SK-N-SH (cell line): ENCODE measurements at regions not wholly inside any gene's neighbourhood (a gene's known extent, or its start where the extent isn't known, plus 50 kb on each side); places are given as distances from the start of the nearest gene placed in this dataset.

Experiments
- CTCF ChIA-PET: fragments of 300-600, 350-600 bp; formaldehyde crosslinking; extraction: SDS; loops from one replicate; lab custom pipeline; 2021; lab: Yijun Ruan, JAX
- POLR2A ChIA-PET: fragments of 350-600 bp; sonication (Branson Sonifier 250); formaldehyde crosslinking; extraction: SDS; loops from one replicate; lab custom pipeline; 2020; ENCODE audit warnings: antibody characterized with exemption, inconsistent platforms; lab: Yijun Ruan, JAX
- DNase-seq: peaks from one replicate; pipeline ENCODE4 v3.0.0; 2012
- H2AFZ ChIP-seq: fragments of 200-600 bp; sonication (generic); 2 replicates; pipeline ENCODE4 v1.8.1; 2016; ENCODE audit warnings: antibody characterized with exemption, mild to moderate bottlenecking, low read depth
- H3F3A ChIP-seq: fragments of 200-600 bp; sonication (generic); replicated peaks from 2 replicates; pipeline ENCODE3; 2016; ENCODE audit warnings: antibody characterized with exemption, mild to moderate bottlenecking; ENCODE audit not compliant: insufficient read depth
- H3K27ac ChIP-seq, 2 experiments: fragments of 200-500 bp in 1 of 2; fragments of 200-600 bp in 1 of 2; sonication (Bioruptor generic) in 1 of 2; sonication (generic), shearing (Covaris generic) in 1 of 2; 2 replicates each; pipeline versions ENCODE4 v1.5.1 to v1.6.1; 2014 to 2016; ENCODE audit warnings: low read depth in 2 of 2, inconsistent platforms in 1 of 2, low read length in 1 of 2, mild to moderate bottlenecking in 1 of 2, mixed read lengths in 1 of 2
- H3K27me3 ChIP-seq: fragments of 200-600 bp; sonication (generic), shearing (Covaris generic); 2 replicates; pipeline ENCODE4 v1.6.1; 2016; ENCODE audit warnings: mixed run types; ENCODE audit not compliant: insufficient read depth
- H3K36me3 ChIP-seq, 2 experiments: fragments of 200-500 bp in 1 of 2; fragments of 200-600 bp in 1 of 2; sonication (Bioruptor generic) in 1 of 2; sonication (generic) in 1 of 2; replicated peaks in 1 of 2; 2 replicates each; pipeline versions ENCODE3 to v1.5.1; 2014 to 2016; ENCODE audit warnings: low read length in 1 of 2, mild to moderate bottlenecking in 1 of 2; ENCODE audit not compliant: insufficient read depth in 2 of 2, control insufficient read depth in 1 of 2
- H3K4me1 ChIP-seq, 2 experiments: fragments of 200-500 bp in 1 of 2; fragments of 200-600 bp in 1 of 2; sonication (Bioruptor generic) in 1 of 2; sonication (generic), shearing (Covaris generic) in 1 of 2; 2 replicates each; pipeline versions ENCODE4 v1.5.1 to v1.6.1; 2014 to 2016; ENCODE audit warnings: low read depth in 1 of 2, low read length in 1 of 2, mixed run types in 1 of 2; ENCODE audit not compliant: insufficient read depth in 2 of 2, control insufficient read depth in 1 of 2
- H3K4me2 ChIP-seq: fragments of 200-600 bp; sonication (generic), shearing (Covaris generic); 2 replicates; pipeline ENCODE4 v1.6.1; 2017; ENCODE audit warnings: mixed run types
- H3K4me3 ChIP-seq, 2 experiments: fragments of 200-500 bp in 1 of 2; fragments of 200-600 bp in 1 of 2; sonication (Bioruptor generic) in 1 of 2; sonication (generic), shearing (Covaris generic) in 1 of 2; 2 replicates each; pipeline versions ENCODE4 v1.5.1 to v1.8.1; 2014 to 2016; ENCODE audit warnings: low read depth in 2 of 2, inconsistent platforms in 1 of 2, low read length in 1 of 2, mild to moderate bottlenecking in 1 of 2, mixed read lengths in 1 of 2, moderate library complexity in 1 of 2
- H3K79me2 ChIP-seq: fragments of 200-600 bp; sonication (generic); 2 replicates; pipeline ENCODE4 v1.8.1; 2017; ENCODE audit warnings: mild to moderate bottlenecking; ENCODE audit not compliant: insufficient read depth
- H3K9ac ChIP-seq: fragments of 200-600 bp; sonication (generic); 2 replicates; pipeline ENCODE4 v1.6.1; 2017; ENCODE audit warnings: mixed run types
- H3K9me2 ChIP-seq: fragments of 200-600 bp; sonication (generic); 2 replicates; pipeline ENCODE4 v1.6.1; 2017; ENCODE audit warnings: mixed run types
- H3K9me3 ChIP-seq: fragments of 200-600 bp; sonication (generic); 2 replicates; pipeline ENCODE4 v1.6.1; 2017; ENCODE audit warnings: mixed run types, mild to moderate bottlenecking, moderate library complexity
- H4K20me1 ChIP-seq: fragments of 200-600 bp; sonication (generic); 2 replicates; pipeline ENCODE4 v1.6.1; 2017; ENCODE audit warnings: mild to moderate bottlenecking, mixed run types; ENCODE audit not compliant: insufficient read depth
- ELF1 ChIP-seq: IDR thresholded peaks from 2 replicates; pipeline ENCODE4 v1.4.0; 2012
- EZH2phosphoT487 ChIP-seq: fragments of 200-600 bp; sonication (generic); IDR thresholded peaks from 2 replicates; pipeline ENCODE4 v1.6.1; 2017; ENCODE audit warnings: low read depth, mixed run types, mild to moderate bottlenecking, antibody characterized with exemption, moderate library complexity, borderline replicate concordance
- FOSL2 ChIP-seq: IDR thresholded peaks from 2 replicates; pipeline ENCODE4 v1.4.0; 2012; ENCODE audit warnings: low read depth, mild to moderate bottlenecking, moderate library complexity, borderline replicate concordance
- FOXJ3 ChIP-seq: sonication (generic); formaldehyde crosslinking; IDR thresholded peaks from 2 replicates; pipeline ENCODE4 v1.5.1; 2020; ENCODE audit warnings: mild to moderate bottlenecking, missing genetic modification reagents
- JUND ChIP-seq: IDR thresholded peaks from 2 replicates; pipeline ENCODE4 v1.4.0; 2012
- NFIC ChIP-seq: IDR thresholded peaks from 2 replicates; pipeline ENCODE4 v1.4.0; 2012; ENCODE audit warnings: borderline replicate concordance
- NRF1 ChIP-seq: IDR thresholded peaks from 2 replicates; pipeline ENCODE4 v1.6.1; 2012; ENCODE audit warnings: low read depth, mild to moderate bottlenecking, low read length
- POLR2AphosphoS5 ChIP-seq: IDR thresholded peaks from 2 replicates; pipeline ENCODE4 v1.6.1; 2012; ENCODE audit warnings: low read depth, low read length
- RXRA ChIP-seq: IDR thresholded peaks from 2 replicates; pipeline ENCODE4 v1.4.0; 2012; ENCODE audit warnings: low read depth, mild to moderate bottlenecking, borderline replicate concordance
- TAF1 ChIP-seq: IDR thresholded peaks from 2 replicates; pipeline ENCODE4 v1.6.1; 2012; ENCODE audit warnings: low read depth, mild to moderate bottlenecking, low read length, moderate library complexity, borderline replicate concordance
- WGBS: methylation state at CpG from one replicate; pipeline ENCODE4 v1.1.6; 2017; ENCODE audit warnings: low lambda C conversion rate; 5-methylcytosine and 5-hydroxymethylcytosine counted together
- TF ChIP-seq, protein P1 (sequence below): IDR thresholded peaks from 2 replicates; pipeline ENCODE4; 2012
- TF ChIP-seq, protein P2 (sequence below): fragments of 150-350 bp; IDR thresholded peaks from 2 replicates; pipeline ENCODE4 v1.6.1; 2016; ENCODE audit warnings: mild to moderate bottlenecking, low read depth, low read length
- TF ChIP-seq, protein P3 (sequence below): fragments of 150-350 bp; IDR thresholded peaks from 2 replicates; pipeline ENCODE4 v1.6.1; 2017; ENCODE audit warnings: antibody characterized with exemption, low read length, low read depth, borderline replicate concordance
- TF ChIP-seq, protein P4 (sequence below): fragments of 200-600 bp; sonication (generic); IDR thresholded peaks from 2 replicates; pipeline ENCODE4 v1.6.1; 2017; ENCODE audit warnings: antibody characterized with exemption, mild to moderate bottlenecking, moderate library complexity
- TF ChIP-seq, protein P5 (sequence below): IDR thresholded peaks from 2 replicates; pipeline ENCODE4 v1.4.0; 2012; ENCODE audit warnings: low read depth, borderline replicate concordance
- TF ChIP-seq, protein P6 (sequence below): IDR thresholded peaks from 2 replicates; pipeline ENCODE4 v1.4.0; 2012; ENCODE audit warnings: low read depth

DNA sequence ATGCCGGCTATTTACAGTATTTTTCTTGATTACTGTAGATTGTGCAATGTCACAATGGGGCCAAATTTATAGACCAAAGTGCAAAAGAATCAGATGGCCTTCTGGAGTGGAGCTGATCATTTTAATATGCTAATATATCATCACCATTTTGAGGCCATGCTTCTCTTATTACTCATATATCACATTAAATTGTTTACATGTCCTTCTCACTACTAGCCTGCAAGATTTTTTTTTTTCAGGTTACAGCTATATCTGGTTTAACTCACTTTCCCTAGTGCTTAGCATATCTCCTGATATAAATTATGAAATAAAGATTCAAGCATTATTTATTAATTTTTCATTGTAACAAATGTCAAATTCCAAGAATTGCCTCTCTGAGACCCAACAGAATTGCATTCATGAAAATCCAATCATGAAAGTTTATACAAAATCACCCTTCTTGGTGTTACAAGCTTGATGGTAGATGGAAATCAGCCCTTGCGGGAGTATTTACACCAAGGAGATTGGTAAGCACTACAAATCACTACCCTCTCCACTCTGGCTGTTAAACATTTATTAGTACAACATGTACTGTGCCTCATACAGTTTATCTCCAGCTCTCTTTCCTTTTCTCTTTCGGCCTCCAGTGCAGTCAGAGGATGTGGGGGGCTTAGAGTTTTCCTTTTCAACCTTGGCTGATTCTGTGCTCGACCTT, 703.9 kb downstream of the BRINP1 start:
- H3K9ac ChIP-seq: no peak overlapping the region
- no peak overlapping the region for H3K4me2 ChIP-seq
- H3K27ac ChIP-seq: no peak overlapping the region
- ChIA-PET CTCF (interaction anchor here (0.6 to 1.1 kb wide), 2 partner anchors 16 to 1076 kb away, joined by 3 read pairs; no protein-coding TSS in a partner anchor), POLR2A (no interaction called here)
- no peak for DNase-seq
- no peaks in the 10 kb centered on the region for H3K36me3 ChIP-seq
- H3K9me2 ChIP-seq: no peaks in the 10 kb centered on the region
- no peaks in the 10 kb centered on the region for H3K9me3 ChIP-seq
- H3K27me3 ChIP-seq: no peaks in the 10 kb centered on the region
- no peaks in the 10 kb centered on the region for H3K79me2 ChIP-seq
- H3K4me1 ChIP-seq: no peaks in the 10 kb centered on the region
- TF ChIP-seq, protein P1, sequence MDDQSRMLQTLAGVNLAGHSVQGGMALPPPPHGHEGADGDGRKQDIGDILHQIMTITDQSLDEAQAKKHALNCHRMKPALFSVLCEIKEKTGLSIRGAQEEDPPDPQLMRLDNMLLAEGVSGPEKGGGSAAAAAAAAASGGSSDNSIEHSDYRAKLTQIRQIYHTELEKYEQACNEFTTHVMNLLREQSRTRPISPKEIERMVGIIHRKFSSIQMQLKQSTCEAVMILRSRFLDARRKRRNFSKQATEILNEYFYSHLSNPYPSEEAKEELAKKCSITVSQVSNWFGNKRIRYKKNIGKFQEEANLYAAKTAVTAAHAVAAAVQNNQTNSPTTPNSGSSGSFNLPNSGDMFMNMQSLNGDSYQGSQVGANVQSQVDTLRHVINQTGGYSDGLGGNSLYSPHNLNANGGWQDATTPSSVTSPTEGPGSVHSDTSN: no peak
- TF ChIP-seq, protein P2, sequence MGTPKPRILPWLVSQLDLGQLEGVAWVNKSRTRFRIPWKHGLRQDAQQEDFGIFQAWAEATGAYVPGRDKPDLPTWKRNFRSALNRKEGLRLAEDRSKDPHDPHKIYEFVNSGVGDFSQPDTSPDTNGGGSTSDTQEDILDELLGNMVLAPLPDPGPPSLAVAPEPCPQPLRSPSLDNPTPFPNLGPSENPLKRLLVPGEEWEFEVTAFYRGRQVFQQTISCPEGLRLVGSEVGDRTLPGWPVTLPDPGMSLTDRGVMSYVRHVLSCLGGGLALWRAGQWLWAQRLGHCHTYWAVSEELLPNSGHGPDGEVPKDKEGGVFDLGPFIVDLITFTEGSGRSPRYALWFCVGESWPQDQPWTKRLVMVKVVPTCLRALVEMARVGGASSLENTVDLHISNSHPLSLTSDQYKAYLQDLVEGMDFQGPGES: no peak
- TF ChIP-seq POLR2AphosphoS5 (no peak), JUND (no peak), RXRA (no peak), TAF1 (no peak), ELF1 (no peak), FOXJ3 (CRISPR knock-in tag) (no peak), NFIC (no peak), EZH2phosphoT487 (no peak), FOSL2 (no peak), NRF1 (no peak)
- TF ChIP-seq, protein P3, sequence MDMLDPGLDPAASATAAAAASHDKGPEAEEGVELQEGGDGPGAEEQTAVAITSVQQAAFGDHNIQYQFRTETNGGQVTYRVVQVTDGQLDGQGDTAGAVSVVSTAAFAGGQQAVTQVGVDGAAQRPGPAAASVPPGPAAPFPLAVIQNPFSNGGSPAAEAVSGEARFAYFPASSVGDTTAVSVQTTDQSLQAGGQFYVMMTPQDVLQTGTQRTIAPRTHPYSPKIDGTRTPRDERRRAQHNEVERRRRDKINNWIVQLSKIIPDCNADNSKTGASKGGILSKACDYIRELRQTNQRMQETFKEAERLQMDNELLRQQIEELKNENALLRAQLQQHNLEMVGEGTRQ: no peak
- TF ChIP-seq, protein P4, sequence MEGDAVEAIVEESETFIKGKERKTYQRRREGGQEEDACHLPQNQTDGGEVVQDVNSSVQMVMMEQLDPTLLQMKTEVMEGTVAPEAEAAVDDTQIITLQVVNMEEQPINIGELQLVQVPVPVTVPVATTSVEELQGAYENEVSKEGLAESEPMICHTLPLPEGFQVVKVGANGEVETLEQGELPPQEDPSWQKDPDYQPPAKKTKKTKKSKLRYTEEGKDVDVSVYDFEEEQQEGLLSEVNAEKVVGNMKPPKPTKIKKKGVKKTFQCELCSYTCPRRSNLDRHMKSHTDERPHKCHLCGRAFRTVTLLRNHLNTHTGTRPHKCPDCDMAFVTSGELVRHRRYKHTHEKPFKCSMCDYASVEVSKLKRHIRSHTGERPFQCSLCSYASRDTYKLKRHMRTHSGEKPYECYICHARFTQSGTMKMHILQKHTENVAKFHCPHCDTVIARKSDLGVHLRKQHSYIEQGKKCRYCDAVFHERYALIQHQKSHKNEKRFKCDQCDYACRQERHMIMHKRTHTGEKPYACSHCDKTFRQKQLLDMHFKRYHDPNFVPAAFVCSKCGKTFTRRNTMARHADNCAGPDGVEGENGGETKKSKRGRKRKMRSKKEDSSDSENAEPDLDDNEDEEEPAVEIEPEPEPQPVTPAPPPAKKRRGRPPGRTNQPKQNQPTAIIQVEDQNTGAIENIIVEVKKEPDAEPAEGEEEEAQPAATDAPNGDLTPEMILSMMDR: no peak
- TF ChIP-seq, protein P5, sequence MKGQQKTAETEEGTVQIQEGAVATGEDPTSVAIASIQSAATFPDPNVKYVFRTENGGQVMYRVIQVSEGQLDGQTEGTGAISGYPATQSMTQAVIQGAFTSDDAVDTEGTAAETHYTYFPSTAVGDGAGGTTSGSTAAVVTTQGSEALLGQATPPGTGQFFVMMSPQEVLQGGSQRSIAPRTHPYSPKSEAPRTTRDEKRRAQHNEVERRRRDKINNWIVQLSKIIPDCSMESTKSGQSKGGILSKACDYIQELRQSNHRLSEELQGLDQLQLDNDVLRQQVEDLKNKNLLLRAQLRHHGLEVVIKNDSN: no peak
- TF ChIP-seq, protein P6, sequence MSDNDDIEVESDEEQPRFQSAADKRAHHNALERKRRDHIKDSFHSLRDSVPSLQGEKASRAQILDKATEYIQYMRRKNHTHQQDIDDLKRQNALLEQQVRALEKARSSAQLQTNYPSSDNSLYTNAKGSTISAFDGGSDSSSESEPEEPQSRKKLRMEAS: no peak
- no peaks in the 10 kb centered on the region for H3F3A ChIP-seq
- no peak overlapping the region for H2AFZ ChIP-seq
- WGBS: 30% methylated on average over 4 of the region's 4 CpGs
- H3K4me3 ChIP-seq: no peak overlapping the region
- no peaks in the 10 kb centered on the region for H4K20me1 ChIP-seq
